ENCODE measurements at regions not wholly inside any gene's neighbourhood (a gene's known extent, or its start where the extent isn't known, plus 50 kb on each side); places are given as distances from the start of the nearest gene placed in this dataset.

GRCh38 chr2:126269911-126270310 lies 386.0 kb upstream of the GYPC start:
- ATAC-seq = no peak
- H2AFZ ChIP-seq (ENCODE audit: control insufficient read depth, low read depth, low read length) = no peak overlapping the region
- FAIRE-seq = no peak
- no peaks in the 10 kb centered on the region for H3K36me3 ChIP-seq (ENCODE audit: control insufficient read depth in 2 of 2, insufficient read depth in 2 of 2, low read length in 1 of 2)
- ChIA-PET RAD21 (ENCODE audit: unreplicated experiment) (no interaction called here), CTCF (no interaction called here), POLR2A (no interaction called here), SMC1A (ENCODE audit: uncharacterized antibody, unreplicated experiment) (no interaction called here)
- H3K4me1 ChIP-seq (ENCODE audit: control insufficient read depth, insufficient read depth, low read length) = no peaks in the 10 kb centered on the region
- H3K9me3 ChIP-seq (replicated peaks; ENCODE audit: control insufficient read depth, insufficient read depth, low read length) = no peaks in the 10 kb centered on the region
- DNase-seq (ENCODE audit: low read depth, low spot score) = no peak
- H3K27ac ChIP-seq (ENCODE audit: control insufficient read depth, insufficient read depth) = no peak overlapping the region
- no peaks in the 10 kb centered on the region for H3K79me2 ChIP-seq (ENCODE audit: control insufficient read depth, insufficient read depth, low read length)
- 52% methylated on average over 3 of the region's 3 CpGs for WGBS (ENCODE audit: insufficient coverage, insufficient replicate concordance, low lambda C conversion rate, missing lambda C conversion rate)
- H3K4me3 ChIP-seq = no peak overlapping the region
- no peak overlapping the region for H3K9ac ChIP-seq (ENCODE audit: control insufficient read depth, insufficient read depth, low read length)
- intact Hi-C loops (cut with micrococcal nuclease; ENCODE audit: unreplicated experiment) (no loop called here), in situ Hi-C loops (cut with MboI) (no loop called here)
- H4K20me1 ChIP-seq (ENCODE audit: control insufficient read depth, insufficient read depth) = no peaks in the 10 kb centered on the region
- no peak overlapping the region for H3K4me2 ChIP-seq (ENCODE audit: control insufficient read depth, insufficient read depth)
- H3K27me3 ChIP-seq (replicated peaks in 1 of 2; ENCODE audit: control insufficient read depth in 2 of 2, insufficient read depth in 2 of 2, low read length in 1 of 2) = no peaks in the 10 kb centered on the region
- no TSS peak for BruUV-seq (replicated peaks)
- TF ChIP-seq STAT1 (conservative IDR thresholded peaks at IDR 0.05) (no peak), SMC3 (IDR thresholded peaks at IDR 0.05; ENCODE audit: borderline replicate concordance, low read length) (no peak), JUND (IDR thresholded peaks at IDR 0.05; ENCODE audit: low read depth, low read length) (no peak), USF1 (IDR thresholded peaks at IDR 0.05; ENCODE audit: borderline replicate concordance, extremely low read length, insufficient read depth, low read depth, low read length) (no peak), PRDM15 (CRISPR knock-in tag; IDR thresholded peaks at IDR 0.05) (no peak), SUPT20H (IDR thresholded peaks at IDR 0.05; ENCODE audit: borderline replicate concordance, control insufficient read depth, low read depth, low read length) (no peak), MYC (IDR thresholded peaks at IDR 0.05; ENCODE audit: insufficient read depth, insufficient read length, insufficient replicate concordance, low read length, severe bottlenecking) (no peak), SREBF1 (IDR thresholded peaks at IDR 0.05; ENCODE audit: low read length) (no peak), REST (IDR thresholded peaks at IDR 0.05; ENCODE audit: low read depth, low read length) (no peak), NBN (IDR thresholded peaks at IDR 0.05) (no peak), SKIL (IDR thresholded peaks at IDR 0.05; ENCODE audit: low read depth, poor library complexity, severe bottlenecking) (no peak), USF2 (IDR thresholded peaks at IDR 0.05; ENCODE audit: borderline replicate concordance, low read depth, low read length) (no peak), EED (IDR thresholded peaks at IDR 0.05; ENCODE audit: low read depth) (no peak), NRF1 (conservative IDR thresholded peaks at IDR 0.05; ENCODE audit: low read depth, low read length) (no peak)

Measured in GM12878 (cell line).